ENCODE measurements at regions not wholly inside any gene's neighbourhood (a gene's known extent, or its start where the extent isn't known, plus 50 kb on each side); places are given as distances from the start of the nearest gene placed in this dataset.

- Histone ChIP-seq H3K27ac (ENCODE audit: low read depth in 2 of 2, low read length in 1 of 2) (no peak overlapping the region), H3K27me3 (ENCODE audit: insufficient read depth) (no peaks in the 10 kb centered on the region), H3K4me3 (ENCODE audit: low read depth in 2 of 2, low read length in 1 of 2) (no peak overlapping the region), H4K20me1 (ENCODE audit: insufficient read depth) (no peaks in the 10 kb centered on the region), H3K9me3 (peaks cover 10% of the 10 kb centered on the region; the same call in 1 of the 2 replicates), H3K79me2 (ENCODE audit: insufficient read depth) (no peaks in the 10 kb centered on the region), H3K9ac (no peak overlapping the region), H3K36me3 (replicated peaks in 1 of 2; ENCODE audit: control insufficient read depth in 1 of 2, insufficient read depth in 2 of 2, low read length in 1 of 2) (no peaks in the 10 kb centered on the region), H3K4me1 (ENCODE audit: control insufficient read depth in 1 of 2, insufficient read depth in 2 of 2, low read depth in 1 of 2, low read length in 1 of 2) (peaks cover 0 to 23% of the 10 kb centered on the region in 2 experiments; a peak in 2 of 4 replicates), H3K4me2 (no peak overlapping the region), H3F3A (replicated peaks; ENCODE audit: insufficient read depth) (peaks cover 30% of the 10 kb centered on the region), H2AFZ (ENCODE audit: low read depth) (no peak overlapping the region), H3K9me2 (no peaks in the 10 kb centered on the region)
- ChIA-PET POLR2A (no interaction called here), CTCF (interaction anchor here (1.9 to 3.7 kb wide), 2 partner anchors 30 to 56 kb away, joined by 9 to 16 read pairs; no protein-coding TSS in a partner anchor)
- no peak for DNase-seq
- TF ChIP-seq JUND (IDR thresholded peaks at IDR 0.05) = 0 out of 2 replicates have a peak, but pooled peaks have one; percentile 18
- TF ChIP-seq NFIC (IDR thresholded peaks at IDR 0.05; ENCODE audit: borderline replicate concordance) = 0 out of 2 replicates have a peak, but pooled peaks have one; percentile 14
- peak; percentile 39; the same call in 1 of the 2 replicates for TF ChIP-seq FOSL2 (IDR thresholded peaks at IDR 0.05; ENCODE audit: borderline replicate concordance, low read depth)
- no peak for TF ChIP-seq ELF1 (IDR thresholded peaks at IDR 0.05)
- peak; percentile 48 for TF ChIP-seq TCF12 (IDR thresholded peaks at IDR 0.05)
- no peak for TF ChIP-seq SMC3 (IDR thresholded peaks at IDR 0.05; ENCODE audit: low read depth, low read length)
- 84% methylated on average over 4 of the region's 4 CpGs for WGBS (ENCODE audit: low lambda C conversion rate)
Observed at GRCh38 chr7:131889572-131890150, 333.2 kb upstream of the PODXL start.

GRCh38 chr7:131883769-131884168 lies 327.3 kb upstream of the PODXL start:
- H4K20me1 ChIP-seq (ENCODE audit: insufficient read depth) = no peaks in the 10 kb centered on the region
- H3K36me3 ChIP-seq (replicated peaks in 1 of 2; ENCODE audit: control insufficient read depth in 1 of 2, insufficient read depth in 2 of 2, low read length in 1 of 2) = no peaks in the 10 kb centered on the region
- WGBS (ENCODE audit: low lambda C conversion rate) = 94% methylated on average over 2 of the region's 2 CpGs
- ChIA-PET POLR2A (no interaction called here), CTCF (interaction anchor here (0.6 to 1.6 kb wide), 5 partner anchors 16 to 216 kb away, joined by 3 to 15 read pairs (median 3); no protein-coding TSS in a partner anchor)
- H3K9me3 ChIP-seq = peaks cover 10% of the 10 kb centered on the region; the same call in 1 of the 2 replicates
- no peak overlapping the region for H3K4me2 ChIP-seq
- H3K27ac ChIP-seq (ENCODE audit: low read depth in 2 of 2, low read length in 1 of 2) = no peak overlapping the region
- H3K9ac ChIP-seq = no peak overlapping the region
- no peak for DNase-seq
- no peaks in the 10 kb centered on the region for H3K9me2 ChIP-seq
- H3K79me2 ChIP-seq (ENCODE audit: insufficient read depth) = no peaks in the 10 kb centered on the region
- H3K27me3 ChIP-seq (ENCODE audit: insufficient read depth) = no peaks in the 10 kb centered on the region
- no peak overlapping the region for H2AFZ ChIP-seq (ENCODE audit: low read depth)
- H3F3A ChIP-seq (replicated peaks; ENCODE audit: insufficient read depth) = no peaks in the 10 kb centered on the region
- H3K4me3 ChIP-seq (ENCODE audit: low read depth in 2 of 2, low read length in 1 of 2) = no peak overlapping the region
- H3K4me1 ChIP-seq (ENCODE audit: control insufficient read depth in 1 of 2, insufficient read depth in 2 of 2, low read depth in 1 of 2, low read length in 1 of 2) = no peaks in the 10 kb centered on the region
- TF ChIP-seq CHD2 (IDR thresholded peaks at IDR 0.05; ENCODE audit: low read length, partially characterized antibody) (no peak), JUND (IDR thresholded peaks at IDR 0.05) (no peak), FOXM1 (IDR thresholded peaks at IDR 0.05; ENCODE audit: low read depth) (no peak), IRF3 (IDR thresholded peaks at IDR 0.05; ENCODE audit: low read depth, low read length) (no peak), TEAD4 (IDR thresholded peaks at IDR 0.05; ENCODE audit: borderline replicate concordance, insufficient read depth) (no peak), FOSL2 (IDR thresholded peaks at IDR 0.05; ENCODE audit: borderline replicate concordance, low read depth) (no peak), RCOR1 (IDR thresholded peaks at IDR 0.05; ENCODE audit: low read length) (no peak)

GRCh38 chr7:131883196-131883595 lies 326.8 kb upstream of the PODXL start:
- Histone ChIP-seq H4K20me1 (ENCODE audit: insufficient read depth) (no peaks in the 10 kb centered on the region), H2AFZ (ENCODE audit: low read depth) (no peak overlapping the region), H3K9me3 (peaks cover 10% of the 10 kb centered on the region; the same call in 1 of the 2 replicates), H3K27me3 (ENCODE audit: insufficient read depth) (no peaks in the 10 kb centered on the region), H3K27ac (ENCODE audit: low read depth in 2 of 2, low read length in 1 of 2) (no peak overlapping the region), H3K9ac (no peak overlapping the region), H3K9me2 (no peaks in the 10 kb centered on the region), H3K36me3 (replicated peaks in 1 of 2; ENCODE audit: control insufficient read depth in 1 of 2, insufficient read depth in 2 of 2, low read length in 1 of 2) (no peaks in the 10 kb centered on the region), H3K79me2 (ENCODE audit: insufficient read depth) (no peaks in the 10 kb centered on the region), H3K4me3 (ENCODE audit: low read depth in 2 of 2, low read length in 1 of 2) (no peak overlapping the region), H3F3A (replicated peaks; ENCODE audit: insufficient read depth) (no peaks in the 10 kb centered on the region), H3K4me2 (no peak overlapping the region), H3K4me1 (ENCODE audit: control insufficient read depth in 1 of 2, insufficient read depth in 2 of 2, low read depth in 1 of 2, low read length in 1 of 2) (peaks cover 0 to 3% of the 10 kb centered on the region in 2 experiments; a peak in 1 of 4 replicates)
- DNase-seq = no peak
- no peak for TF ChIP-seq TCF12 (IDR thresholded peaks at IDR 0.05)
- TF ChIP-seq GATA2 (CRISPR knock-in tag; IDR thresholded peaks at IDR 0.05) = no peak
- 87% methylated on average over 8 of the region's 8 CpGs for WGBS (ENCODE audit: low lambda C conversion rate)
- CTCF ChIA-PET = interaction anchor here (1.0 to 6.0 kb wide), 2 partner anchors 17 to 24 kb away, joined by 4 to 46 read pairs; no protein-coding TSS in a partner anchor
- POLR2A ChIA-PET = no interaction called here

Measured in SK-N-SH (cell line).